Gastrocnemius medialis (tissue), 4 donors: ENCODE measurements at regions not wholly inside any gene's neighbourhood (a gene's known extent, or its start where the extent isn't known, plus 50 kb on each side); places are given as distances from the start of the nearest gene placed in this dataset.
"Not testable (repeated sequence)": the region's sequence is repeated elsewhere in the genome, so short reads cannot be mapped to it uniquely, and the experiment has no call there.

ENCODE experiments used
- POLR2A ChIP-seq, 2 donors: fragments of 450-650 bp; IDR thresholded peaks; one replicate each; pipeline ENCODE4 v1.6.1; 2017; ENCODE audit warnings: antibody characterized with exemption in 2 of 2, mild to moderate bottlenecking in 2 of 2, moderate library complexity in 2 of 2
- TF ChIP-seq, protein P1 (sequence below), 5 experiments: fragments of 450-650 bp in 3 of 5; fragments of 200-600 bp in 2 of 5; sonication (generic) in 2 of 5; IDR thresholded peaks in 4 of 5; conservative IDR thresholded peaks in 1 of 5; 1 replicate in 4 of 5; 2 replicates in 1 of 5; pipeline ENCODE4 v1.5.1; 2016 to 2019; ENCODE audit warnings: antibody characterized with exemption in 5 of 5, mild to moderate bottlenecking in 3 of 5, moderate library complexity in 3 of 5

DNA sequence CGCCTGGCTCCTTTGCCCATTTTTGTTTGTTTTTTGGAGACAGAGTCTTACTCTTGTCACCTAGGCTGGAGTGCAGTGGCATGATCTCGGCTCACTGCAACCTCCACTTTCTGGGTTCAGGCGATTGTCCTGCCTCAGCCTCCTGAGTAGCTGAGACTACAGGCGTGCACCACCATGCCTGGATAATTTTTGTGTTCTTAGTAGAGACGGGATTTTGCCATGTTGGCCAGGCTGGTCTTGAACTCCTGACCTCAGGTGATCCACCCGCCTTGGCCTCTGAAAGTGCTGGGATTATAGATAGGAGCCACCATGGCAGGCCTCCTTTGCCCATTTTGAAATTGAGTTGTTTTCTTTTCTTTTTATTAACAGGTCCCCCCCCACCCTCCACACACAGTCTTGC lies 89.4 kb upstream of the TPTE start:
- not testable (repeated sequence) for TF ChIP-seq POLR2A (IDR thresholded peaks at IDR 0.05)
- TF ChIP-seq, protein P1, sequence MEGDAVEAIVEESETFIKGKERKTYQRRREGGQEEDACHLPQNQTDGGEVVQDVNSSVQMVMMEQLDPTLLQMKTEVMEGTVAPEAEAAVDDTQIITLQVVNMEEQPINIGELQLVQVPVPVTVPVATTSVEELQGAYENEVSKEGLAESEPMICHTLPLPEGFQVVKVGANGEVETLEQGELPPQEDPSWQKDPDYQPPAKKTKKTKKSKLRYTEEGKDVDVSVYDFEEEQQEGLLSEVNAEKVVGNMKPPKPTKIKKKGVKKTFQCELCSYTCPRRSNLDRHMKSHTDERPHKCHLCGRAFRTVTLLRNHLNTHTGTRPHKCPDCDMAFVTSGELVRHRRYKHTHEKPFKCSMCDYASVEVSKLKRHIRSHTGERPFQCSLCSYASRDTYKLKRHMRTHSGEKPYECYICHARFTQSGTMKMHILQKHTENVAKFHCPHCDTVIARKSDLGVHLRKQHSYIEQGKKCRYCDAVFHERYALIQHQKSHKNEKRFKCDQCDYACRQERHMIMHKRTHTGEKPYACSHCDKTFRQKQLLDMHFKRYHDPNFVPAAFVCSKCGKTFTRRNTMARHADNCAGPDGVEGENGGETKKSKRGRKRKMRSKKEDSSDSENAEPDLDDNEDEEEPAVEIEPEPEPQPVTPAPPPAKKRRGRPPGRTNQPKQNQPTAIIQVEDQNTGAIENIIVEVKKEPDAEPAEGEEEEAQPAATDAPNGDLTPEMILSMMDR (IDR thresholded peaks at IDR 0.05 in 4 of 5, conservative IDR thresholded peaks at IDR 0.05 in 1 of 5) = not testable (repeated sequence)
